ENCODE measurements at regions not wholly inside any gene's neighbourhood (a gene's known extent, or its start where the extent isn't known, plus 50 kb on each side); places are given as distances from the start of the nearest gene placed in this dataset.
"Not testable (repeated sequence)": the region's sequence is repeated elsewhere in the genome, so short reads cannot be mapped to it uniquely, and the experiment has no call there.

DNA sequence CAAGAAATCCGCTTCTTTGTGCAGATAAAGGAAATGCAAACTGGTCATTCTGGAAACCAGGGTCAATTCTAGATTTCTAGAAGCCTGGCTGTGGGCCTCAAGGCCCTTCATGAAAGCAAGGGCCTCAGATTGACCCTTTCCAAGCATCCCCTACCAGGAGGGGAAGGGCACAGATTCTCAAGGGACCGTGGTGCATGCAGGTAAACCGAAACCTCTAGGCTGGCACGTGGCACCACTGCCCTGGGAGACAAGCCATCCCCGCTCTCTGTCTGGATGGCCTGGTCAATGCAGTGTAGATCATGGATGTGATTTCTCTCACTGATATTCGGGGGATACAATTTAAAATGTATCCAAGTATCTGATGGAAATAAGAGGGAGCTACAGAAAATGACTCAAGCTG lies 69.4 kb downstream of the TOMM20 start:
- H3K4me3 ChIP-seq (ENCODE audit: low read length), result no peak overlapping the region
- no peaks in the 10 kb centered on the region for H3K36me3 ChIP-seq (ENCODE audit: control insufficient read depth, insufficient read depth, low read length)
- peaks cover 35% of the 10 kb centered on the region for H3K4me1 ChIP-seq (ENCODE audit: control insufficient read depth, insufficient read depth, low read length)
- H3K9me3 ChIP-seq (ENCODE audit: control insufficient read depth, low read length), result no peaks in the 10 kb centered on the region
- no peak overlapping the region for H3K9ac ChIP-seq (ENCODE audit: low read length)
- H3K27me3 ChIP-seq (ENCODE audit: control insufficient read depth, insufficient read depth, low read length), result no peaks in the 10 kb centered on the region

DNA sequence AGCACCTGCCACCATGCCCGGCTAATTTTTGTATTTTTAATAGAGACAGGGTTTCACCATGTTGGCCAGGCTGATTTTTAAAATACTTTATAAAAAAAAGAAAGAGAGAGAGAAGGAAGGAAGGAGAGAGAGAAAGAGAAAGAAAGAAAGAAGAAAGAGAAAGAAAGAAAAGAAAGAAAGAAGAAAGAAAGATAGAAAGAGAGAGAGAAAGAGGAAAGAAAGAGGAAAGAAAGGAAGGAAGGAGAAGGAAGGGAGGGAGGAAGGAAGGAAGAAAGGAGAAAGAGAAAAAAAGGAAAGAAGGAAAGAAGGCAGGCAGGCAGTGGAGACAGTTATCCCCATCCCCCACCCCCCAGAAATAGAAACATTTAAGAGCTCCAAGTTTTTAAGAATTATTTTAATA lies 69.9 kb downstream of the TOMM20 start:
- H3K36me3 ChIP-seq (ENCODE audit: control insufficient read depth, insufficient read depth, low read length), result no peaks in the 10 kb centered on the region
- no peaks in the 10 kb centered on the region for H3K9me3 ChIP-seq (ENCODE audit: control insufficient read depth, low read length)
- H3K9ac ChIP-seq (ENCODE audit: low read length), result no peak overlapping the region
- no peaks in the 10 kb centered on the region for H3K27me3 ChIP-seq (ENCODE audit: control insufficient read depth, insufficient read depth, low read length)
- H3K4me1 ChIP-seq (ENCODE audit: control insufficient read depth, insufficient read depth, low read length), result peaks cover 35% of the 10 kb centered on the region
- H3K4me3 ChIP-seq (ENCODE audit: low read length), result no peak overlapping the region

DNA sequence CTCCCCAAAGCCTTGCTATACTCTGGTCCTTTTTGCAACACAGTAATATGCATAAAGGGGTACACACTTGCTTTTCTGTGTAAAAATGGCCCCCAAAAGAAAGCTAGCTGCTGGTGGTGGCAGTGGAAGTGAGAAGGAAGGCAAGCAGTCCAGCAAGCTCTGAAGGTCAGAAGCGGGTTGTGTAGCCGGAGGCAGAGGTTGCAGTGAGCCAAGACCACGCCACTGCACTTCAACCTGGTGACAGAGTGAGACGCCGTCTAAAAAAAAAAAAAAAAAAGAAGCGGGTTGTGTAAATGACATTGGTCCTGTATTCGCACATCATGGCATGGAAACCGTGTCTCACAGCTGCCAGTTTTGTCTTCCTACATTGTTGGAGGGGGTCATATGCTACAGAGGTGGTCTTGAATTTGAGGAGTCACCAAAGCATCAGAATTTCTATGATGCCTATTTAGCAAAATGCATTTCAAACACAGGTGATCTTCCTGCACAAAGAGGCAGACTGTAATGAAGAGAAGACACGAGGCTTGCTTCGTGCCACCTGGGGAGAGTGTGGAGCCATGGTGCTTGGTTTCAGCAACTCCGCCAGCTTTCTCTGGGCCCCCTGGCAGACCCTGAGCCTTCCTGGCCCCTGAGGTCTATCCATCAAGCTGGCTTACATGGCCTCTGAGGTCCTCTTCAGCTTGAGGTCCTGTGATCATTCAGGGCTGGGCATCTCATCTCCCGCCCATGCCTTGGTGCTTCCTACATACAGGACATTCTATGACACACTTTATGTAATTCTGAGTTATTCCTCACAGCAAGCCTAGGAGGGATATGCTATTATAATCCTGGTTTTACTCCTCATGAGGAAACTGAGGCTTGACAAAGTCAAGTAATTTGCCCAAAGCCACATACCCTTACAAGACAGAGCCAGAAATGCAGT lies 71.0 kb downstream of the TOMM20 start:
- H3K9me3 ChIP-seq (ENCODE audit: control insufficient read depth, low read length), result no peaks in the 10 kb centered on the region
- no peak overlapping the region for H3K9ac ChIP-seq (ENCODE audit: low read length)
- peaks cover 25% of the 10 kb centered on the region for H3K4me1 ChIP-seq (ENCODE audit: control insufficient read depth, insufficient read depth, low read length)
- no peaks in the 10 kb centered on the region for H3K27me3 ChIP-seq (ENCODE audit: control insufficient read depth, insufficient read depth, low read length)
- no peak overlapping the region for H3K4me3 ChIP-seq (ENCODE audit: low read length)
- no peaks in the 10 kb centered on the region for H3K36me3 ChIP-seq (ENCODE audit: control insufficient read depth, insufficient read depth, low read length)

DNA sequence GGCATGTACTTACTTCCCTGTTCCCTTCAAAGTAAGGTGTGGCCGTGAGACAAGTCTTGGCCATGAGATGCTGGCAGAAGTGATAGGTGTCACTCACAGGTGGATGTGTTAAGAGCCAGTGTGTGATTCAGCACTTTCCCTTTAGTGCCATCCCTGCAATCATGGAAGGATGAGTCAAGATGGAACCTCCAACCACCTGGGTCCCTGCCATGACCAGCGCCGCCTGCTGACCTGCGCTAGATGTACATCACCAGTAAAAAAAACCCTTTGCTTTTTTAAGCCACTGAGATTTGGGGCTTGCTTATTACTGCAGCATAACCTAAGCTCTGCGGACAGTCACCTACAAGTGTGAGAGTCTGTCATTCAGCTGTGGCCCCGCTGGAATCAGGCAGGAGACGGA lies 71.7 kb downstream of the TOMM20 start:
- Histone ChIP-seq H3K27me3 (ENCODE audit: control insufficient read depth, insufficient read depth, low read length) (no peaks in the 10 kb centered on the region), H3K9ac (ENCODE audit: low read length) (no peak overlapping the region), H3K9me3 (ENCODE audit: control insufficient read depth, low read length) (no peaks in the 10 kb centered on the region), H3K36me3 (ENCODE audit: control insufficient read depth, insufficient read depth, low read length) (no peaks in the 10 kb centered on the region), H3K4me3 (ENCODE audit: low read length) (no peak overlapping the region), H3K4me1 (ENCODE audit: control insufficient read depth, insufficient read depth, low read length) (peaks cover 20% of the 10 kb centered on the region)

DNA sequence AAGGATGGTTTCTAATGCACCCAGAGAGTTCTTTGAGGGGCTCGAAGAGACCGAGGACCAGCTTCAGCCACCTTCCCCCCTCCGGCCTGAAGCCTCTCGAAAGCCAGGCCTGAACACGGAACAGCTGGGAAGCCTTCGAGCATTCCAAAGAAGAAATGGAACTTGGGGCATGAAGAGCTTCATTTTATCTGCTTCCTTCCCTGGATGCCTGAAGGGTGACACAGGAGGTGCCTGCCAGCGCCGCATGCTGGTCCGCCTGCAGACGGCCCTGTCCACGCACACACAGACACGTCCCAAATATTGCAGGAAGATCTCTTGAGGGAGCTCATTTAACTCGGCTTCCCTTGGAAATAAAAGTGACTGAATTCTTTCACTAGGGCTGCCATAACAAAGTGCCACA lies 73.7 kb downstream of the TOMM20 start:
- H3K9ac ChIP-seq (ENCODE audit: low read length), result no peak overlapping the region
- no peaks in the 10 kb centered on the region for H3K27me3 ChIP-seq (ENCODE audit: control insufficient read depth, insufficient read depth, low read length)
- H3K9me3 ChIP-seq (ENCODE audit: control insufficient read depth, low read length), result no peaks in the 10 kb centered on the region
- no peaks in the 10 kb centered on the region for H3K36me3 ChIP-seq (ENCODE audit: control insufficient read depth, insufficient read depth, low read length)
- peaks cover under 1% of the 10 kb centered on the region for H3K4me1 ChIP-seq (ENCODE audit: control insufficient read depth, insufficient read depth, low read length)
- H3K4me3 ChIP-seq (ENCODE audit: low read length), result no peak overlapping the region

DNA sequence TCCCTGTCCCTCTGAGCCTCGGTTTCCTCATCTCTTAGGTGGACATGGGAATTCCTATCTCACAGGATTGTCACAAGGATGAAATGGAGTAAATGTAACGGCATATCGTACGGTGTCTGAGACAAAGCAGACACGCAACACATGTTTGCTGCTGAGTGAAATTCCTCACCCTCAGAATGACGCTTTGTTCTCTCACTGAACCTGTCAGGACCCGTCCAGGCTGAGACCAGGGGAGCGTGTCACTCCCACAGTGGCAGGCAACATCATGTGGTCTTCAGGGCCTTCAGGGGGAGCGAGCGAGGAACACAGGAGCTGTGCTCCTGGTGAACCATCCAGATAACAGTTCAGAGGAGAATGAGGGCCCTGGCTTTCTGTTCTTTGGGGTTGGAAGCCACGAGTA lies 74.2 kb downstream of the TOMM20 start:
- H3K9ac ChIP-seq (ENCODE audit: low read length), result no peak overlapping the region
- H3K4me3 ChIP-seq (ENCODE audit: low read length), result no peak overlapping the region
- H3K36me3 ChIP-seq (ENCODE audit: control insufficient read depth, insufficient read depth, low read length), result no peaks in the 10 kb centered on the region
- H3K27me3 ChIP-seq (ENCODE audit: control insufficient read depth, insufficient read depth, low read length), result no peaks in the 10 kb centered on the region
- no peaks in the 10 kb centered on the region for H3K9me3 ChIP-seq (ENCODE audit: control insufficient read depth, low read length)
- peaks cover 2% of the 10 kb centered on the region for H3K4me1 ChIP-seq (ENCODE audit: control insufficient read depth, insufficient read depth, low read length)

DNA sequence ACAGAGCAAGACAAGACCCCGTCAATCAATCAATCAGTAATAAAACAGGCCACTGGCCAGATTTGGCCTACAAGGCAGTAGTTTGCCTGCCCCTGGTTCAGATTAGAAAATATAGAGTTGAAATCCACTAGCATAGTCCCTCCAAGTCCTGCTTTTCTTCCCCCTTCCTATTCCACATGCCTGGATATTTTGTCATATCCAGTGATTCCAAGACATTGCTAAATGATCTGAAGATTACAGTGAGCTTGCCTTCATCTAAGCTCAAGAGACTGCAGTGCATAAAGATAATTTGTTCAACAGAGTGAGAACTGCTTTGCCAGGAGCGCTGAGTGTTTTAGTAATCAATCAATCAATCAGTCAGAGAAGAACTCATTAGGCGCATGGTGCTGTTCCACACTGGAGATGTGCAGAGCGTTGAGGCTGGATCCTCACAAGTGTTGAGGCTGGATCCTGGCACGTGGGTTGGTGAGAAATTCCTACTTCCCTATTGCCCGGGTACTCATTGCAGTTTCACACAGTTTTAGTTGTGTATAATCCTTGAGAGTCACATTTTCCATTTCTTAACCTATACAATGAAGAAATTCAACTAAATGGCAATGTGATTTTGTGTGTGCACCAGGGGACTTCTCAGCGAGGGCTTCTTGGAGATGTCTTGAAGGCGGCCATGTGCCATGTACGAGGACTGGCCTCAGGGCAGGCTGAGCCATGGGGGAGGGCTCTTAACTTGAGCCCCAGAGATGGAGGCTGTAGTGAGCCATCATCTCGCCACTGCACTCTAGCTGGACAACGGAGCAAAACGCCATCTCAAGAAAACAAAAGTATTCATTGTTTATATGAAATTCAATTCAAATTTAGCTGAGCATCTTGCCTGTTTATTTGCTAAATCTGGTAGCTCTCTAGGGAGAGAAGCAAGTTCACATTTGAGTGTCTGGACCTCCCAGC lies 76.3 kb downstream of the TOMM20 start:
- no peaks in the 10 kb centered on the region for H3K36me3 ChIP-seq (ENCODE audit: control insufficient read depth, insufficient read depth, low read length)
- no peaks in the 10 kb centered on the region for H3K27me3 ChIP-seq (ENCODE audit: control insufficient read depth, insufficient read depth, low read length)
- no peaks in the 10 kb centered on the region for H3K9me3 ChIP-seq (ENCODE audit: control insufficient read depth, low read length)
- no peak overlapping the region for H3K4me3 ChIP-seq (ENCODE audit: low read length)
- H3K9ac ChIP-seq (ENCODE audit: low read length), result no peak overlapping the region
- peaks cover 15% of the 10 kb centered on the region for H3K4me1 ChIP-seq (ENCODE audit: control insufficient read depth, insufficient read depth, low read length)

DNA sequence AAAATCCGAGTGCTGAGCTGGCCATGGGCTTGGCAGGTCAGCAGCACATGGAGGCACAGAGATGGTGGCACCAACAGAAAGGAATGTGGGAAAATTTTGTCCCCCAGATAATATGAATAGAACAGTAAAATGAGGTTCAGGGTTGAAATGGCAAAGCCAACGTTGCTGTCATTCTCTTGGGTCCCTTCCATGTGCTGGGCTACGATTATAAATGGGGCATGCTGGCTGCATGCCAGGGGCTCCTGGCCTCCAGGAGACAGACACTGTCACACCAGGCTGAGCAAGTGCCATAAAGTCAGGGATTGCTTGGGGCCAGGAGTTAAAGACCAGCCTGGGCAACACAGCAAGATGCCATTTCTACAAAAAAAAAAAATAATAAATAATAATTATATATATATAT lies 77.1 kb downstream of the TOMM20 start:
- Histone ChIP-seq H3K9me3 (ENCODE audit: control insufficient read depth, low read length) (no peaks in the 10 kb centered on the region), H3K4me1 (ENCODE audit: control insufficient read depth, insufficient read depth, low read length) (peaks cover 15% of the 10 kb centered on the region), H3K27me3 (ENCODE audit: control insufficient read depth, insufficient read depth, low read length) (no peaks in the 10 kb centered on the region), H3K9ac (ENCODE audit: low read length) (no peak overlapping the region), H3K4me3 (ENCODE audit: low read length) (no peak overlapping the region), H3K36me3 (ENCODE audit: control insufficient read depth, insufficient read depth, low read length) (no peaks in the 10 kb centered on the region)

DNA sequence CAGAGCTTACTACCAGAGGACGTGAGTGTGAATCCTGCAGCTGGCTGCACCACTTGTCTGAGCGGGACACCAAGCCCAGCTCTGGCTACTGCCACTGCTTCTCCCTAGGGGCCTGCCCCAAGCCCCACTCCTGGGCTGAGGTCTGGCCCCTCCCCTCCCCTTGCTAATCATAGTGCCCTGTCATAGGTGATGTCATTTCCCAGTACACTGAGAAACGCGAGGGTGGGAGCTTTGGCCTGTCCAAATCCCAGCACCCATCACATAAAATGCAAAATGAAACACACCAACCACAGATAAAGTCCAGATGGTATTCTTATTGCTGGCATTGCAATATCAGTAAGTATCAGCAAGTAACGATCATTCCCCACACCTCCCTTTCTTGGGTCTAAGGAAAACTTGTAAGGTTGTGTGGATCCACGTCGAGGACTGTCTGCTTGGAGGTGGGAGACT lies 77.7 kb downstream of the TOMM20 start:
- no peaks in the 10 kb centered on the region for H3K36me3 ChIP-seq (ENCODE audit: control insufficient read depth, insufficient read depth, low read length)
- H3K27me3 ChIP-seq (ENCODE audit: control insufficient read depth, insufficient read depth, low read length), result no peaks in the 10 kb centered on the region
- no peaks in the 10 kb centered on the region for H3K9me3 ChIP-seq (ENCODE audit: control insufficient read depth, low read length)
- H3K4me1 ChIP-seq (ENCODE audit: control insufficient read depth, insufficient read depth, low read length), result peaks cover 15% of the 10 kb centered on the region
- no peak overlapping the region for H3K4me3 ChIP-seq (ENCODE audit: low read length)
- no peak overlapping the region for H3K9ac ChIP-seq (ENCODE audit: low read length)

DNA sequence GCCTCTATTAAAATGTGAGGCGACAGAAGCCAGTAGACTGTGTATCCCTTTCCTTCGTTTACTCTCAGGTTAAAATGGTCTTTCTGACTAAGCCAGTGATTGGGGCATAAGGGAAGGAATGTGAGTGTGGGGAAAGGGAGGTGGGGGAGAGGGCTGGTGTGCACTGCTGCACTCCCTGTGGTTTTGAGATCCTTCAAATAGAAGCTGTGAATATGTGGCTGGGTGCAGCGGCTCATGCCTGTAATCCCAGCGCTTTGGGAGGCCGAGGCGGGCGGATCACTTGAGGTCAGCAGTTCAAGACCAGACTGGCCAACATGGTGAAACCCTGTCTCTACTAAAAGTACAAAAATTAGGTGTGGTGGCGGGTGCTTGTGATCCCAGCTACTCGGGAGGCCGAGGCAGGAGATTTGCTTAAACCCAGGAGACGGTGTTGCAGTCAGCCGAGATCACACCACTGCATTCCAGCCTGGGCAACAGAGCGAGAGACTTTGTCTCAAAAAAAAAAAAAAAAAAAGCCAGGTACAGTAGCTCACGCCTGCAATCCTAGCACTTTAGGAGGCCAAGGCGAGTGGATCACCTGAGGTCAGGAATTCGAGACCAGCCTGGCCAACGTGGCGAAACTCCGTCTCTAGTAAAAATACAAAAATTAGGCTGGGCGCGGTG lies 78.8 kb downstream of the TOMM20 start:
- not testable (repeated sequence) for H3K4me3 ChIP-seq (ENCODE audit: low read length); H3K9me3 ChIP-seq (ENCODE audit: control insufficient read depth, low read length); H3K36me3 ChIP-seq (ENCODE audit: control insufficient read depth, insufficient read depth, low read length); H3K27me3 ChIP-seq (ENCODE audit: control insufficient read depth, insufficient read depth, low read length)
- Histone ChIP-seq H3K4me1 (ENCODE audit: control insufficient read depth, insufficient read depth, low read length) (peaks cover 15% of the 10 kb centered on the region), H3K9ac (ENCODE audit: low read length) (peak overlapping the region; percentile 0)

DNA sequence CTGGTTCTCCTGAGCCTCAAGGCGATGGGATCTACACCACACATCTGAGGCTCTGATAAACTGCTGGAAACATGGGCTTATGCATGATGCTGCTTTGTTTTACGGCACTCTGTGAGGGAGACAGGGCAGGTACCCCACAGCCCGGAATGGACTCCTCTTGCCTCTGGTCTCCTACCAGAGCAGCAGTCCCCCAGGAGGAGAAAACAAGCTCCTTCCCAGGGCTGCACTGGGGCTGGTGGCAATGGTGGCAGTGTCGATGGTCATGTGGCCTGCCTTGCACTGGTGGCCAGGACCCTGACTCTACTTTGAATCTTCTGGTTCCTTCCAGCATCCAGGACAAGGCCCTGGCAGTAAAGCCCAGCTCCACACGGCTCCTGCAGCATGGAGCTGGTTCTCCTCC lies 79.4 kb downstream of the TOMM20 start:
- no peaks in the 10 kb centered on the region for H3K9me3 ChIP-seq (ENCODE audit: control insufficient read depth, low read length)
- H3K36me3 ChIP-seq (ENCODE audit: control insufficient read depth, insufficient read depth, low read length), result no peaks in the 10 kb centered on the region

More for the DNA sequence above, 79.4 kb downstream of the TOMM20 start:
- Histone ChIP-seq H3K9ac (ENCODE audit: low read length) (peak overlapping the region; percentile 0), H3K4me1 (ENCODE audit: control insufficient read depth, insufficient read depth, low read length) (peaks cover 15% of the 10 kb centered on the region), H3K27me3 (ENCODE audit: control insufficient read depth, insufficient read depth, low read length) (no peaks in the 10 kb centered on the region), H3K4me3 (ENCODE audit: low read length) (no peak overlapping the region)
